ENCODE measurements at regions not wholly inside any gene's neighbourhood (a gene's known extent, or its start where the extent isn't known, plus 50 kb on each side); places are given as distances from the start of the nearest gene placed in this dataset.

- Histone ChIP-seq H3K9me3 (ENCODE audit: control insufficient read depth in 2 of 3, insufficient read depth in 1 of 3, low read length in 3 of 3) (no peaks in the 10 kb centered on the region), H3K4me3 (ENCODE audit: low read length in 3 of 3) (no peak overlapping the region), H3K27me3 (ENCODE audit: control insufficient read depth, insufficient read depth, low read length) (no peaks in the 10 kb centered on the region), H3K4me1 (ENCODE audit: control insufficient read depth in 2 of 3, insufficient read depth in 2 of 3, low read depth in 1 of 3, low read length in 3 of 3) (no peaks in the 10 kb centered on the region), H3K9ac (ENCODE audit: low read length in 3 of 3) (no peak overlapping the region), H3K27ac (ENCODE audit: low read depth in 2 of 2, low read length in 2 of 2) (no peak overlapping the region), H3K36me3 (ENCODE audit: control insufficient read depth in 2 of 3, insufficient read depth in 3 of 3, low read length in 3 of 3) (no peaks in the 10 kb centered on the region)
- TF ChIP-seq, protein P1, sequence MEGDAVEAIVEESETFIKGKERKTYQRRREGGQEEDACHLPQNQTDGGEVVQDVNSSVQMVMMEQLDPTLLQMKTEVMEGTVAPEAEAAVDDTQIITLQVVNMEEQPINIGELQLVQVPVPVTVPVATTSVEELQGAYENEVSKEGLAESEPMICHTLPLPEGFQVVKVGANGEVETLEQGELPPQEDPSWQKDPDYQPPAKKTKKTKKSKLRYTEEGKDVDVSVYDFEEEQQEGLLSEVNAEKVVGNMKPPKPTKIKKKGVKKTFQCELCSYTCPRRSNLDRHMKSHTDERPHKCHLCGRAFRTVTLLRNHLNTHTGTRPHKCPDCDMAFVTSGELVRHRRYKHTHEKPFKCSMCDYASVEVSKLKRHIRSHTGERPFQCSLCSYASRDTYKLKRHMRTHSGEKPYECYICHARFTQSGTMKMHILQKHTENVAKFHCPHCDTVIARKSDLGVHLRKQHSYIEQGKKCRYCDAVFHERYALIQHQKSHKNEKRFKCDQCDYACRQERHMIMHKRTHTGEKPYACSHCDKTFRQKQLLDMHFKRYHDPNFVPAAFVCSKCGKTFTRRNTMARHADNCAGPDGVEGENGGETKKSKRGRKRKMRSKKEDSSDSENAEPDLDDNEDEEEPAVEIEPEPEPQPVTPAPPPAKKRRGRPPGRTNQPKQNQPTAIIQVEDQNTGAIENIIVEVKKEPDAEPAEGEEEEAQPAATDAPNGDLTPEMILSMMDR (IDR thresholded peaks at IDR 0.05; ENCODE audit: borderline replicate concordance, extremely low read depth, insufficient read depth) = no peak
- DNase-seq = no peak
- intact Hi-C loops (cut with DNase I) = no loop called here
- FAIRE-seq = no peak
Observed at GRCh38 chr5:105663671-105664070, 2007.1 kb downstream of the EFNA5 start.

- Histone ChIP-seq H3K4me1 (ENCODE audit: control insufficient read depth in 2 of 3, insufficient read depth in 2 of 3, low read depth in 1 of 3, low read length in 3 of 3) (no peaks in the 10 kb centered on the region), H3K36me3 (ENCODE audit: control insufficient read depth in 2 of 3, insufficient read depth in 3 of 3, low read length in 3 of 3) (no peaks in the 10 kb centered on the region), H3K27ac (ENCODE audit: low read depth in 2 of 2, low read length in 2 of 2) (no peak overlapping the region), H3K9me3 (ENCODE audit: control insufficient read depth in 2 of 3, insufficient read depth in 1 of 3, low read length in 3 of 3) (no peaks in the 10 kb centered on the region), H3K4me3 (ENCODE audit: low read length in 3 of 3) (no peak overlapping the region), H3K27me3 (ENCODE audit: control insufficient read depth, insufficient read depth, low read length) (no peaks in the 10 kb centered on the region), H3K9ac (ENCODE audit: low read length in 3 of 3) (no peak overlapping the region)
- no peak for DNase-seq
- TF ChIP-seq, protein P1 (IDR thresholded peaks at IDR 0.05; ENCODE audit: borderline replicate concordance, extremely low read depth, insufficient read depth) = no peak
- intact Hi-C loops (cut with DNase I) = no loop called here
- FAIRE-seq = no peak
Observed at GRCh38 chr5:105659396-105659795, 2011.3 kb downstream of the EFNA5 start.

- FAIRE-seq = no peak
- TF ChIP-seq, protein P1 (IDR thresholded peaks at IDR 0.05; ENCODE audit: borderline replicate concordance, extremely low read depth, insufficient read depth) = no peak
- Histone ChIP-seq H3K36me3 (ENCODE audit: control insufficient read depth in 2 of 3, insufficient read depth in 3 of 3, low read length in 3 of 3) (no peaks in the 10 kb centered on the region), H3K4me3 (ENCODE audit: low read length in 3 of 3) (no peak overlapping the region), H3K27ac (ENCODE audit: low read depth in 2 of 2, low read length in 2 of 2) (no peak overlapping the region), H3K9me3 (ENCODE audit: control insufficient read depth in 2 of 3, insufficient read depth in 1 of 3, low read length in 3 of 3) (no peaks in the 10 kb centered on the region), H3K27me3 (ENCODE audit: control insufficient read depth, insufficient read depth, low read length) (no peaks in the 10 kb centered on the region), H3K9ac (ENCODE audit: low read length in 3 of 3) (no peak overlapping the region), H3K4me1 (ENCODE audit: control insufficient read depth in 2 of 3, insufficient read depth in 2 of 3, low read depth in 1 of 3, low read length in 3 of 3) (no peaks in the 10 kb centered on the region)
- no peak for DNase-seq
- intact Hi-C loops (cut with DNase I) = no loop called here
Observed at GRCh38 chr5:105640328-105640727, 2030.4 kb downstream of the EFNA5 start.

- Histone ChIP-seq H3K9me3 (ENCODE audit: control insufficient read depth in 2 of 3, insufficient read depth in 1 of 3, low read length in 3 of 3) (no peaks in the 10 kb centered on the region), H3K27me3 (ENCODE audit: control insufficient read depth, insufficient read depth, low read length) (no peaks in the 10 kb centered on the region), H3K27ac (ENCODE audit: low read depth in 2 of 2, low read length in 2 of 2) (no peak overlapping the region), H3K36me3 (ENCODE audit: control insufficient read depth in 2 of 3, insufficient read depth in 3 of 3, low read length in 3 of 3) (no peaks in the 10 kb centered on the region), H3K9ac (ENCODE audit: low read length in 3 of 3) (no peak overlapping the region), H3K4me1 (ENCODE audit: control insufficient read depth in 2 of 3, insufficient read depth in 2 of 3, low read depth in 1 of 3, low read length in 3 of 3) (no peaks in the 10 kb centered on the region), H3K4me3 (ENCODE audit: low read length in 3 of 3) (no peak overlapping the region)
- intact Hi-C loops (cut with DNase I) = no loop called here
- no peak for FAIRE-seq
- DNase-seq = no peak
- TF ChIP-seq, protein P1 (IDR thresholded peaks at IDR 0.05; ENCODE audit: borderline replicate concordance, extremely low read depth, insufficient read depth) = no peak
Observed at GRCh38 chr5:105639511-105639910, 2031.2 kb downstream of the EFNA5 start.
